HUES48 (cell line): ENCODE measurements at regions not wholly inside any gene's neighbourhood (a gene's known extent, or its start where the extent isn't known, plus 50 kb on each side); places are given as distances from the start of the nearest gene placed in this dataset.

Source experiments
- H3K27ac ChIP-seq: one replicate; pipeline ENCODE4 v1.7.0; 2013; ENCODE audit warnings: low read depth, low read length, inconsistent platforms
- H3K27me3 ChIP-seq: 2 replicates; pipeline ENCODE4 v1.6.1; 2013; ENCODE audit warnings: mild to moderate bottlenecking, low read length; ENCODE audit not compliant: control insufficient read depth, insufficient read depth
- H3K36me3 ChIP-seq: 2 replicates; pipeline ENCODE4 v1.6.1; 2013; ENCODE audit warnings: low read length; ENCODE audit not compliant: control insufficient read depth, insufficient read depth
- H3K4me1 ChIP-seq: 2 replicates; pipeline ENCODE4 v1.6.1; 2013; ENCODE audit warnings: mild to moderate bottlenecking, low read length; ENCODE audit not compliant: control insufficient read depth, insufficient read depth
- H3K4me3 ChIP-seq: 2 replicates; pipeline ENCODE4 v1.5.1; 2013; ENCODE audit warnings: mild to moderate bottlenecking, low read depth, low read length
- H3K9ac ChIP-seq: 2 replicates; pipeline ENCODE4 v1.6.1; 2013; ENCODE audit warnings: mild to moderate bottlenecking, low read depth, low read length, moderate library complexity
- H3K9me3 ChIP-seq: 2 replicates; pipeline ENCODE4 v1.6.1; 2013; ENCODE audit warnings: low read length; ENCODE audit not compliant: control insufficient read depth, insufficient read depth

- Histone ChIP-seq H3K4me1 (no peaks in the 10 kb centered on the region), H3K27me3 (no peaks in the 10 kb centered on the region), H3K36me3 (no peaks in the 10 kb centered on the region), H3K4me3 (no peak overlapping the region), H3K27ac (no peak overlapping the region), H3K9ac (no peak overlapping the region), H3K9me3 (no peaks in the 10 kb centered on the region)
Observed at GRCh38 chr5:3303777-3304176, 291.9 kb upstream of the IRX1 start.

- no peak overlapping the region for H3K27ac ChIP-seq
- H3K27me3 ChIP-seq, result no peaks in the 10 kb centered on the region
- no peaks in the 10 kb centered on the region for H3K4me1 ChIP-seq
- no peak overlapping the region for H3K9ac ChIP-seq
- no peak overlapping the region for H3K4me3 ChIP-seq
- no peaks in the 10 kb centered on the region for H3K36me3 ChIP-seq
- no peaks in the 10 kb centered on the region for H3K9me3 ChIP-seq
Observed at GRCh38 chr5:3302228-3302627, 293.4 kb upstream of the IRX1 start.

- H3K36me3 ChIP-seq, result no peaks in the 10 kb centered on the region
- no peak overlapping the region for H3K4me3 ChIP-seq
- no peak overlapping the region for H3K27ac ChIP-seq
- no peaks in the 10 kb centered on the region for H3K9me3 ChIP-seq
- H3K27me3 ChIP-seq, result no peaks in the 10 kb centered on the region
- H3K9ac ChIP-seq, result no peak overlapping the region
- no peaks in the 10 kb centered on the region for H3K4me1 ChIP-seq
Observed at GRCh38 chr5:3301306-3301705, 294.3 kb upstream of the IRX1 start.

- H3K36me3 ChIP-seq, result no peaks in the 10 kb centered on the region
- H3K27me3 ChIP-seq, result no peaks in the 10 kb centered on the region
- H3K4me1 ChIP-seq, result no peaks in the 10 kb centered on the region
- H3K27ac ChIP-seq, result no peak overlapping the region
- no peaks in the 10 kb centered on the region for H3K9me3 ChIP-seq
- H3K4me3 ChIP-seq, result no peak overlapping the region
- no peak overlapping the region for H3K9ac ChIP-seq
Observed at GRCh38 chr5:3300726-3301125, 294.9 kb upstream of the IRX1 start.

GRCh38 chr5:3299441-3299840 is 296.2 kb upstream of the IRX1 start:
- H3K4me3 ChIP-seq, result no peak overlapping the region
- H3K36me3 ChIP-seq, result no peaks in the 10 kb centered on the region
- no peaks in the 10 kb centered on the region for H3K9me3 ChIP-seq
- H3K4me1 ChIP-seq, result no peaks in the 10 kb centered on the region
- H3K9ac ChIP-seq, result no peak overlapping the region
- no peak overlapping the region for H3K27ac ChIP-seq
- H3K27me3 ChIP-seq, result no peaks in the 10 kb centered on the region

- Histone ChIP-seq H3K4me1 (no peaks in the 10 kb centered on the region), H3K27ac (no peak overlapping the region), H3K4me3 (no peak overlapping the region), H3K9me3 (no peaks in the 10 kb centered on the region), H3K27me3 (no peaks in the 10 kb centered on the region), H3K36me3 (no peaks in the 10 kb centered on the region), H3K9ac (no peak overlapping the region)
Observed at GRCh38 chr5:3297853-3298252, 297.8 kb upstream of the IRX1 start.

GRCh38 chr5:3288325-3288724 is 307.3 kb upstream of the IRX1 start:
- H3K4me3 ChIP-seq, result no peak overlapping the region
- no peaks in the 10 kb centered on the region for H3K36me3 ChIP-seq
- no peaks in the 10 kb centered on the region for H3K27me3 ChIP-seq
- H3K9me3 ChIP-seq, result no peaks in the 10 kb centered on the region
- H3K9ac ChIP-seq, result no peak overlapping the region
- peaks cover 4% of the 10 kb centered on the region; the same call in 1 of the 2 replicates for H3K4me1 ChIP-seq
- H3K27ac ChIP-seq, result no peak overlapping the region

- H3K4me3 ChIP-seq, result no peak overlapping the region
- peaks cover 4% of the 10 kb centered on the region; the same call in 1 of the 2 replicates for H3K4me1 ChIP-seq
- H3K36me3 ChIP-seq, result no peaks in the 10 kb centered on the region
- no peaks in the 10 kb centered on the region for H3K27me3 ChIP-seq
- no peak overlapping the region for H3K27ac ChIP-seq
- no peak overlapping the region for H3K9ac ChIP-seq
- no peaks in the 10 kb centered on the region for H3K9me3 ChIP-seq
Observed at GRCh38 chr5:3287516-3287915, 308.1 kb upstream of the IRX1 start.

GRCh38 chr5:3285621-3286020 is 310.0 kb upstream of the IRX1 start:
- peaks cover 10% of the 10 kb centered on the region for H3K4me1 ChIP-seq
- H3K27me3 ChIP-seq, result no peaks in the 10 kb centered on the region
- H3K27ac ChIP-seq, result no peak overlapping the region
- H3K4me3 ChIP-seq, result no peak overlapping the region
- H3K9me3 ChIP-seq, result no peaks in the 10 kb centered on the region
- H3K36me3 ChIP-seq, result no peaks in the 10 kb centered on the region
- H3K9ac ChIP-seq, result no peak overlapping the region

GRCh38 chr5:3284506-3284905 is 311.1 kb upstream of the IRX1 start:
- Histone ChIP-seq H3K9me3 (no peaks in the 10 kb centered on the region), H3K36me3 (no peaks in the 10 kb centered on the region)

GRCh38 chr5:3282841-3283240 is 312.8 kb upstream of the IRX1 start:
- Histone ChIP-seq H3K9me3 (no peaks in the 10 kb centered on the region), H3K27ac (no peak overlapping the region), H3K4me3 (no peak overlapping the region), H3K9ac (no peak overlapping the region), H3K36me3 (no peaks in the 10 kb centered on the region), H3K27me3 (no peaks in the 10 kb centered on the region), H3K4me1 (peaks cover 17% of the 10 kb centered on the region)

More at GRCh38 chr5:3284506-3284905, 311.1 kb upstream of the IRX1 start:
- H3K27ac ChIP-seq, result no peak overlapping the region
- H3K9ac ChIP-seq, result no peak overlapping the region
- no peak overlapping the region for H3K4me3 ChIP-seq
- peaks cover 10% of the 10 kb centered on the region for H3K4me1 ChIP-seq
- no peaks in the 10 kb centered on the region for H3K27me3 ChIP-seq

GRCh38 chr5:3281366-3281765 is 314.3 kb upstream of the IRX1 start:
- H3K36me3 ChIP-seq, result no peaks in the 10 kb centered on the region
- no peak overlapping the region for H3K4me3 ChIP-seq
- H3K9ac ChIP-seq, result no peak overlapping the region
- H3K9me3 ChIP-seq, result no peaks in the 10 kb centered on the region
- peaks cover 13% of the 10 kb centered on the region for H3K4me1 ChIP-seq
- H3K27ac ChIP-seq, result no peak overlapping the region
- H3K27me3 ChIP-seq, result no peaks in the 10 kb centered on the region
